Stomach (tissue), 4 donors: ENCODE measurements at regions not wholly inside any gene's neighbourhood (a gene's known extent, or its start where the extent isn't known, plus 50 kb on each side); places are given as distances from the start of the nearest gene placed in this dataset.

Experiments used
- CTCF ChIP-seq, 7 experiments: fragments of 450-650 bp in 4 of 7; fragments of 200-600 bp in 3 of 7; sonication (generic) in 3 of 7; IDR thresholded peaks; one replicate each; pipeline ENCODE4 v1.5.1; 2016 to 2019; ENCODE audit warnings: antibody characterized with exemption in 7 of 7, control low read depth in 2 of 7, mild to moderate bottlenecking in 1 of 7
- EP300 ChIP-seq: sonication (generic); formaldehyde crosslinking; IDR thresholded peaks from one replicate; pipeline ENCODE4 v1.6.1; 2017; ENCODE audit warnings: antibody characterized with exemption
- POLR2A ChIP-seq, 4 donors: fragments of 450-650 bp; IDR thresholded peaks; one replicate each; pipeline ENCODE4 v1.6.1; 2016; ENCODE audit warnings: antibody characterized with exemption in 4 of 4, control low read depth in 2 of 4, mild to moderate bottlenecking in 1 of 4, moderate library complexity in 1 of 4
- POLR2AphosphoS5 ChIP-seq, 3 donors: sonication (generic); formaldehyde crosslinking; IDR thresholded peaks; one replicate each; pipeline ENCODE4 v1.6.1; 2016; ENCODE audit warnings: antibody characterized with exemption in 3 of 3

GRCh38 chr15:53165988-53166683, 376.0 kb upstream of the ONECUT1 start:
- TF ChIP-seq POLR2A (IDR thresholded peaks at IDR 0.05) (no peak), CTCF (IDR thresholded peaks at IDR 0.05) (no peak), EP300 (no peak), POLR2AphosphoS5 (IDR thresholded peaks at IDR 0.05) (no peak)
